ENCODE measurements at regions not wholly inside any gene's neighbourhood (a gene's known extent, or its start where the extent isn't known, plus 50 kb on each side); places are given as distances from the start of the nearest gene placed in this dataset.
"Not testable (repeated sequence)": the region's sequence is repeated elsewhere in the genome, so short reads cannot be mapped to it uniquely, and the experiment has no call there.

- ChIA-PET POLR2A (no interaction called here), CTCF (no interaction called here)
- H3K4me1 Mint-ChIP-seq: no peaks in the 10 kb centered on the region
- no peaks in the 10 kb centered on the region for H3K36me3 Mint-ChIP-seq (ENCODE audit: low read depth)
- no peaks in the 10 kb centered on the region for H3K27me3 Mint-ChIP-seq
- no peak overlapping the region for H3K27ac Mint-ChIP-seq
- H3K4me3 Mint-ChIP-seq: no peak overlapping the region
- no peak for DNase-seq
- peaks cover 11% of the 10 kb centered on the region for H3K9me3 Mint-ChIP-seq
These were observed 449.6 kb upstream of the CHD1 start for GRCh38 chr5:99378443-99378842.

GRCh38 chr5:99369797-99370593 lies 441.2 kb upstream of the CHD1 start:
- ChIA-PET POLR2A (no interaction called here), CTCF (no interaction called here)
- no peaks in the 10 kb centered on the region for H3K27me3 Mint-ChIP-seq
- H3K36me3 Mint-ChIP-seq (ENCODE audit: low read depth): no peaks in the 10 kb centered on the region
- H3K4me1 Mint-ChIP-seq: no peaks in the 10 kb centered on the region
- peaks cover 1% of the 10 kb centered on the region for H3K9me3 Mint-ChIP-seq
- DNase-seq: no peak
- H3K4me3 Mint-ChIP-seq: no peak overlapping the region
- no peak overlapping the region for H3K27ac Mint-ChIP-seq

GRCh38 chr5:99368726-99369125 lies 439.9 kb upstream of the CHD1 start:
- ChIA-PET POLR2A (no interaction called here), CTCF (no interaction called here)
- Mint-ChIP-seq H3K27me3 (no peaks in the 10 kb centered on the region), H3K27ac (no peak overlapping the region), H3K36me3 (ENCODE audit: low read depth) (no peaks in the 10 kb centered on the region), H3K4me1 (no peaks in the 10 kb centered on the region), H3K9me3 (peaks cover 1% of the 10 kb centered on the region), H3K4me3 (no peak overlapping the region)
- no peak for DNase-seq

- ChIA-PET CTCF (no interaction called here), POLR2A (no interaction called here)
- Mint-ChIP-seq H3K27ac (no peak overlapping the region), H3K36me3 (ENCODE audit: low read depth) (no peaks in the 10 kb centered on the region), H3K27me3 (no peaks in the 10 kb centered on the region), H3K4me3 (no peak overlapping the region), H3K9me3 (peaks cover 3% of the 10 kb centered on the region), H3K4me1 (no peaks in the 10 kb centered on the region)
- DNase-seq: no peak
These were observed 427.1 kb upstream of the CHD1 start for GRCh38 chr5:99355881-99356280.

- Mint-ChIP-seq H3K9me3 (peaks cover 6% of the 10 kb centered on the region), H3K4me1 (no peaks in the 10 kb centered on the region), H3K27me3 (no peaks in the 10 kb centered on the region), H3K36me3 (ENCODE audit: low read depth) (no peaks in the 10 kb centered on the region), H3K27ac (no peak overlapping the region), H3K4me3 (no peak overlapping the region)
- POLR2A ChIA-PET: no interaction called here
- CTCF ChIA-PET: no interaction called here
- no peak for DNase-seq
These were observed 421.0 kb upstream of the CHD1 start for GRCh38 chr5:99349787-99350186.

GRCh38 chr5:99348597-99348996 lies 419.8 kb upstream of the CHD1 start:
- ChIA-PET POLR2A (no interaction called here), CTCF (no interaction called here)
- H3K9me3 Mint-ChIP-seq: peaks cover 6% of the 10 kb centered on the region
- H3K36me3 Mint-ChIP-seq (ENCODE audit: low read depth): no peaks in the 10 kb centered on the region
- H3K27ac Mint-ChIP-seq: no peak overlapping the region
- no peak overlapping the region for H3K4me3 Mint-ChIP-seq
- H3K4me1 Mint-ChIP-seq: no peaks in the 10 kb centered on the region
- DNase-seq: no peak
- H3K27me3 Mint-ChIP-seq: no peaks in the 10 kb centered on the region

GRCh38 chr5:99339758-99340157 lies 411.0 kb upstream of the CHD1 start:
- CTCF ChIA-PET; POLR2A ChIA-PET; H3K36me3 Mint-ChIP-seq (ENCODE audit: low read depth): not testable (repeated sequence)

GRCh38 chr5:99334936-99335335 lies 406.1 kb upstream of the CHD1 start:
- no peak for DNase-seq
- peaks cover 5% of the 10 kb centered on the region for H3K9me3 Mint-ChIP-seq
- H3K27ac Mint-ChIP-seq: no peak overlapping the region
- CTCF ChIA-PET: no interaction called here
- H3K27me3 Mint-ChIP-seq: no peaks in the 10 kb centered on the region
- H3K4me3 Mint-ChIP-seq: no peak overlapping the region
- POLR2A ChIA-PET: no interaction called here
- H3K4me1 Mint-ChIP-seq: no peaks in the 10 kb centered on the region
- H3K36me3 Mint-ChIP-seq (ENCODE audit: low read depth): no peaks in the 10 kb centered on the region

More at GRCh38 chr5:99339758-99340157, 411.0 kb upstream of the CHD1 start:
- H3K27ac Mint-ChIP-seq, H3K27me3 Mint-ChIP-seq, DNase-seq, H3K4me1 Mint-ChIP-seq, H3K4me3 Mint-ChIP-seq, H3K9me3 Mint-ChIP-seq: not testable (repeated sequence)

GRCh38 chr5:99331061-99331460 lies 402.3 kb upstream of the CHD1 start:
- Mint-ChIP-seq H3K36me3 (ENCODE audit: low read depth) (no peaks in the 10 kb centered on the region), H3K9me3 (peaks cover 3% of the 10 kb centered on the region), H3K27me3 (no peaks in the 10 kb centered on the region), H3K27ac (no peak overlapping the region), H3K4me3 (no peak overlapping the region), H3K4me1 (no peaks in the 10 kb centered on the region)
- DNase-seq: no peak
- CTCF ChIA-PET: no interaction called here
- POLR2A ChIA-PET: no interaction called here

GRCh38 chr5:99320436-99320835 lies 391.6 kb upstream of the CHD1 start:
- CTCF ChIA-PET: no interaction called here
- Mint-ChIP-seq H3K36me3 (ENCODE audit: low read depth) (no peaks in the 10 kb centered on the region), H3K4me1 (no peaks in the 10 kb centered on the region), H3K9me3 (peaks cover 3% of the 10 kb centered on the region), H3K27me3 (no peaks in the 10 kb centered on the region), H3K4me3 (no peak overlapping the region), H3K27ac (no peak overlapping the region)
- no peak for DNase-seq
- POLR2A ChIA-PET: no interaction called here

- Mint-ChIP-seq H3K27ac (no peak overlapping the region), H3K36me3 (ENCODE audit: low read depth) (no peaks in the 10 kb centered on the region), H3K27me3 (no peaks in the 10 kb centered on the region), H3K4me3 (no peak overlapping the region), H3K9me3 (peaks cover 3% of the 10 kb centered on the region), H3K4me1 (no peaks in the 10 kb centered on the region)
- POLR2A ChIA-PET: no interaction called here
- CTCF ChIA-PET: no interaction called here
- no peak for DNase-seq
These were observed 388.3 kb upstream of the CHD1 start for GRCh38 chr5:99317136-99317535.

- ChIA-PET POLR2A (no interaction called here), CTCF (no interaction called here)
- no peak for DNase-seq
- Mint-ChIP-seq H3K27ac (no peak overlapping the region), H3K4me3 (no peak overlapping the region), H3K4me1 (no peaks in the 10 kb centered on the region), H3K36me3 (ENCODE audit: low read depth) (no peaks in the 10 kb centered on the region), H3K9me3 (peaks cover 3% of the 10 kb centered on the region), H3K27me3 (no peaks in the 10 kb centered on the region)
These were observed 387.7 kb upstream of the CHD1 start for GRCh38 chr5:99316484-99316883.

GRCh38 chr5:99315413-99316183 lies 386.8 kb upstream of the CHD1 start:
- Mint-ChIP-seq H3K27me3 (no peaks in the 10 kb centered on the region), H3K27ac (no peak overlapping the region)
- POLR2A ChIA-PET: no interaction called here

GRCh38 chr5:99314721-99315120 lies 385.9 kb upstream of the CHD1 start:
- H3K4me3 Mint-ChIP-seq: no peak overlapping the region
- peaks cover 3% of the 10 kb centered on the region for H3K9me3 Mint-ChIP-seq
- no peaks in the 10 kb centered on the region for H3K36me3 Mint-ChIP-seq (ENCODE audit: low read depth)
- ChIA-PET POLR2A (no interaction called here), CTCF (no interaction called here)
- no peak overlapping the region for H3K27ac Mint-ChIP-seq
- H3K27me3 Mint-ChIP-seq: no peaks in the 10 kb centered on the region
- H3K4me1 Mint-ChIP-seq: no peaks in the 10 kb centered on the region
- DNase-seq: no peak

More at GRCh38 chr5:99315413-99316183, 386.8 kb upstream of the CHD1 start:
- CTCF ChIA-PET: no interaction called here
- no peaks in the 10 kb centered on the region for H3K4me1 Mint-ChIP-seq
- no peak for DNase-seq
- peaks cover 3% of the 10 kb centered on the region for H3K9me3 Mint-ChIP-seq
- no peak overlapping the region for H3K4me3 Mint-ChIP-seq
- H3K36me3 Mint-ChIP-seq (ENCODE audit: low read depth): no peaks in the 10 kb centered on the region

All from activated CD4-positive, alpha-beta memory T cell treated with anti-CD3 and anti-CD28 coated beads, Interleukin-2, amount 10 ng/mL, durations not matched to agents 7 days and 5 days (primary cell).